GM12891 (cell line): ENCODE measurements at regions not wholly inside any gene's neighbourhood (a gene's known extent, or its start where the extent isn't known, plus 50 kb on each side); places are given as distances from the start of the nearest gene placed in this dataset.

Experiments
- POLR2A ChIP-seq: IDR thresholded peaks from 2 replicates; pipeline ENCODE4 v1.6.1; 2011; ENCODE audit warnings: low read depth, low read length, control low read depth
- POLR2AphosphoS5 ChIP-seq: IDR thresholded peaks from 2 replicates; pipeline ENCODE4 v1.6.1; 2011; ENCODE audit warnings: low read depth, low read length, control low read depth
- POU2F2 ChIP-seq: IDR thresholded peaks from 2 replicates; pipeline ENCODE4 v1.6.1; 2011; ENCODE audit warnings: low read depth, mild to moderate bottlenecking, control low read depth, low read length, moderate library complexity
- TAF1 ChIP-seq: IDR thresholded peaks from 2 replicates; pipeline ENCODE4 v1.6.1; 2011; ENCODE audit warnings: low read depth, low read length, control low read depth

DNA sequence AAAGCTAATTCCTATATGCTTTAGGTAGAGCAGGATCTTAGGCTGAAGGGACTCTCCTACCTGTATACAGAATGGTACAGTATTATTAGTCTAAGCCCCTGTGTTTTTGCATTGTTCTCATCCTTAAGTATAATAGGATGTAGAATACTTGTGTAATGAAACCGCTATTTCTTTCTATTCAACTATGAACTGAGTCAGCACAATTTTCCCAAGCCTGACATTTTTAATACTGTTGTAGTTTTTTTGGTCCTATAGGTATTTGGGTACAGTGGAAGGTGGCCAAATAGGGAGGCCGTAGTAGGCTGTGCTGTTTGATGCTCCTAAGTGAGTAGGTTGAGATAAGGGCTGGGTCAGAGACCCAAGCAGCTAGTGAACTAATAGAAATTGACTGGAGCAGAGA, 205.1 kb downstream of the MACC1 start:
- TF ChIP-seq POLR2A (no peak), POLR2AphosphoS5 (no peak), TAF1 (no peak), POU2F2 (no peak)
